Muscle of back (tissue), 3 donors: ENCODE measurements at regions not wholly inside any gene's neighbourhood (a gene's known extent, or its start where the extent isn't known, plus 50 kb on each side); places are given as distances from the start of the nearest gene placed in this dataset.
A peak's percentile ranks its signal among the peaks of the same experiment; 100 is the strongest.

Source experiments
- DNase-seq, 3 donors: peaks; one replicate each; pipeline versions ENCODE4 v3.0.0 to v3.0.0-alpha.2; 2013

GRCh38 chr4:143082701-143083100, 102.0 kb upstream of the USP38 start:
- DNase-seq, result no peak

- DNase-seq, result peak in 2 of 3 donors; percentile 10 to 27
These were observed 100.8 kb upstream of the USP38 start for GRCh38 chr4:143083756-143084472.

GRCh38 chr4:143084566-143084965, 100.2 kb upstream of the USP38 start:
- no peak for DNase-seq

- DNase-seq, result peak in 1 of 3 donors; percentile 19
These were observed 99.5 kb upstream of the USP38 start for GRCh38 chr4:143085224-143085623.

- no peak for DNase-seq
These were observed 99.1 kb upstream of the USP38 start for GRCh38 chr4:143085659-143086058.

- no peak for DNase-seq
These were observed 95.4 kb upstream of the USP38 start for GRCh38 chr4:143089291-143089690.

- DNase-seq, result no peak
These were observed 94.9 kb upstream of the USP38 start for GRCh38 chr4:143089847-143090246.

GRCh38 chr4:143091862-143092261, 92.9 kb upstream of the USP38 start:
- no peak for DNase-seq

GRCh38 chr4:143095447-143095846, 89.3 kb upstream of the USP38 start:
- no peak for DNase-seq

- no peak for DNase-seq
These were observed 87.0 kb upstream of the USP38 start for GRCh38 chr4:143097751-143098150.

- no peak for DNase-seq
These were observed 85.0 kb upstream of the USP38 start for GRCh38 chr4:143099693-143100092.

- DNase-seq, result peak; percentile 2 to 58 (median 13)
These were observed 75.3 kb upstream of the USP38 start for GRCh38 chr4:143109376-143109775.

GRCh38 chr4:143118663-143119062, 66.1 kb upstream of the USP38 start:
- no peak for DNase-seq

GRCh38 chr4:143127621-143128020, 57.1 kb upstream of the USP38 start:
- DNase-seq, result no peak

GRCh38 chr4:143133977-143134376, 50.7 kb upstream of the USP38 start:
- no peak for DNase-seq
